Kidney epithelial cell (primary cell): ENCODE measurements at regions not wholly inside any gene's neighbourhood (a gene's known extent, or its start where the extent isn't known, plus 50 kb on each side); places are given as distances from the start of the nearest gene placed in this dataset.

Source experiments
- DNase-seq: peaks from one replicate; pipeline ENCODE4 v3.0.0-alpha.2; 2010; ENCODE audit warnings: low read depth
- H3K27me3 ChIP-seq: 2 replicates; pipeline ENCODE4 v1.6.0; 2011; ENCODE audit warnings: low read length; ENCODE audit not compliant: control insufficient read depth, insufficient read depth
- H3K36me3 ChIP-seq: 2 replicates; pipeline ENCODE4 v1.5.1; 2011; ENCODE audit warnings: low read length; ENCODE audit not compliant: control insufficient read depth, insufficient read depth
- H3K4me3 ChIP-seq: 2 replicates; pipeline ENCODE4 v1.5.1; 2011; ENCODE audit warnings: low read depth, mild to moderate bottlenecking, control low read depth, low read length
- CTCF ChIP-seq: IDR thresholded peaks from 2 replicates; pipeline ENCODE4 v1.5.1; 2011; ENCODE audit warnings: mild to moderate bottlenecking, moderate library complexity, low read length, control low read depth, inconsistent platforms; ENCODE audit not compliant: insufficient read depth, poor library complexity, severe bottlenecking

- TF ChIP-seq CTCF, result no peak
- DNase-seq, result no peak
- no peak overlapping the region for H3K4me3 ChIP-seq
- no peaks in the 10 kb centered on the region for H3K36me3 ChIP-seq
- no peaks in the 10 kb centered on the region for H3K27me3 ChIP-seq
These were observed 202.1 kb upstream of the TET2 start for GRCh38 chr4:104944596-104944995.

GRCh38 chr4:104964410-104965175, 182.1 kb upstream of the TET2 start:
- Histone ChIP-seq H3K27me3 (no peaks in the 10 kb centered on the region), H3K4me3 (no peak overlapping the region), H3K36me3 (no peaks in the 10 kb centered on the region)
- no peak for DNase-seq
- TF ChIP-seq CTCF, result no peak

- peak; percentile 16 for DNase-seq
- no peaks in the 10 kb centered on the region for H3K36me3 ChIP-seq
- no peak for TF ChIP-seq CTCF
- H3K4me3 ChIP-seq, result no peak overlapping the region
- no peaks in the 10 kb centered on the region for H3K27me3 ChIP-seq
These were observed 180.2 kb upstream of the TET2 start for GRCh38 chr4:104966349-104967033.

GRCh38 chr4:104967034-104967401, 179.7 kb upstream of the TET2 start:
- Histone ChIP-seq H3K4me3 (no peak overlapping the region), H3K27me3 (no peaks in the 10 kb centered on the region), H3K36me3 (no peaks in the 10 kb centered on the region)
- DNase-seq, result no peak
- no peak for TF ChIP-seq CTCF

GRCh38 chr4:104969394-104970082, 177.1 kb upstream of the TET2 start:
- Histone ChIP-seq H3K27me3 (no peaks in the 10 kb centered on the region), H3K36me3 (no peaks in the 10 kb centered on the region), H3K4me3 (no peak overlapping the region)
- no peak for TF ChIP-seq CTCF
- no peak for DNase-seq
